ENCODE measurements at regions not wholly inside any gene's neighbourhood (a gene's known extent, or its start where the extent isn't known, plus 50 kb on each side); places are given as distances from the start of the nearest gene placed in this dataset.

- DNase-seq, result no peak
Measured at GRCh38 chr1:184919892-184920291, 54.4 kb downstream of the NIBAN1 start.

DNA sequence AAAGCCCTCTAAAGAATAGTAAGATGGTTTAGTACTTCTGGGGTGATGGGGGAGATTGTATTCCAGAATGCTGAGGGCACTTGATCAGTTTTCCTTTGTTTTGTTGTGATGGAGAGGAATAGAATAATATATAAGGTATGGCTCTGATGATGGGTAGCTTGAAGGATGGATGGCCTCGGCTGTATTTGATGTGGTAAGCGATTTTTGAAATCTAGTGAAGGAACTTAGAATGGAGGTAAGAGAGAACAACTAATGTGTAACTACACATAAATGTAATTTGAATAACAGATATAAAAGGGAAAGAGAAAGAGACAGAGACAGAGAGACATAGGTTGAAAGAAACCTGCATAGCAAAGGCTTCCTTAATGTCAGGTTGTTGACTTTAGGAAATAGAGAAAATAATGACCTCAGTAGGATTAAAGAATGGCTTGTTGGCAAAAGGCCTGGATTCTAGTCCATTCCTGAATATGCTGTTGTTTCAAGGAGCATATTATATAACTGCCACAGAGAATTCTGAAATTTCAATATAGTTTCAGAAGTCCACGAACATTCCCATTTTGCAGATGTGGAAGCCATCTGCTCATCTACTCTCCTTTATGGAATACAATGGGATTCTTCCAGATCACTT is 58.7 kb downstream of the NIBAN1 start:
- DNase-seq, result no peak

DNA sequence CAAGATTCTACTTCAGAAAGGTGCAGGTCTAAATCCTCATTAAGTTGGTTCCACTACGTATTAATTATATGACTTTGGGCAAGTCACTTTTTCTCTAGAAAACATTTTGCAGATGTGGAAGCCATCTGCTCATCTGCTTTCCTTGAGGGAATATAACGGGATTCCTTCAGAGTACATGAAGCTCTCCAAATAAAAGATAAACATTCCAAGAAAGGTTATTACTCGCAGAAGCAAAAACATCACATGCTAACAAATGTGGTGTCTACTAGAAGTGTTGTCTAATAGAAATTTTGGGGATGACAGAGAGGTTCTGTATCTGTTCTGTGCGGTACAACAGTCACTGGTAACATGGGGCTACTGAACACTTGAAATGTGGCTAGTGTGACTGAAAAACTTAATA is 60.2 kb downstream of the NIBAN1 start:
- DNase-seq, result no peak

GRCh38 chr1:184912392-184912791 is 61.9 kb downstream of the NIBAN1 start:
- DNase-seq, result no peak

GRCh38 chr1:184911830-184912229 is 62.5 kb downstream of the NIBAN1 start:
- DNase-seq, result no peak

GRCh38 chr1:184911103-184911745 is 63.1 kb downstream of the NIBAN1 start:
- DNase-seq, result no peak

DNA sequence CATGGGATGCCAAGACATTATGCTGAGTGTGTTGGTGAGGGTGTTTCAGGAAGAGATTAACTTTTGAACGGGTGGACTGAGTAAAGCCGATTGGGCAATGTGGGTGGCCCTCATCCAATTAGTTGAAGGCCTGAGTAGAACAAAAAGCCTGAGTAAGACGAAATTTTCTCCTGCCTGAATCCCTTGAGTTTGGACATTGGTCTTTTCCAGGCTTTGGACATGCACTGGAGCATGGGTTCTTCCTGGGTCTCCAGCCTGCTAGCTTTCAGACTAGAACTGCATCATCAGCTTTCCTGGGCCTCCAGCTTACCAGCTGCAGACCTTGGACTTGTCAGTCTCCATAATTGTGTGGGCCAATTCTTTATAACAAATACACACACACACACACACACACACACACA is 63.6 kb downstream of the NIBAN1 start:
- no peak for DNase-seq

DNA sequence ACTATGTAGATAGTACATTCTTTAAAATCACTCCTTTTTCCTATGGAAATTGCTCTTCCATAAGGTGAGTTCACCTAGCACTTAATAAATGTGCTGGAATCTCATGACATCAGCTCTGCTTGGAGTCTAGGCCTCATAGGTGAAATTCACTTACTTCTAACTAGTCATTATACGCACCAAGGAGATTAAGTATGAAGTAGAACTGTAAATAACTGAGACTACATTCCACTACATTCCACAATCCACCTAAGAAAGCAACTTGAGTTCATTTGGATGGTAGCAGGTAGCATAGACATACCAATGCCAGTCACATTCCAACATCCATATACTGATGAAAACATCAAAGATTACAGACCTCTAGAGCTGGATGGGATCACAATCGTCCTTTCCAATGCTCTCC is 64.3 kb downstream of the NIBAN1 start:
- DNase-seq, result no peak

- no peak for DNase-seq
Measured at GRCh38 chr1:184909019-184909418, 65.3 kb downstream of the NIBAN1 start.

- DNase-seq, result no peak
Measured at GRCh38 chr1:184908506-184908905, 65.8 kb downstream of the NIBAN1 start.

- no peak for DNase-seq
Measured at GRCh38 chr1:184907500-184907899, 66.8 kb downstream of the NIBAN1 start.

- no peak for DNase-seq
Measured at GRCh38 chr1:184906761-184907160, 67.5 kb downstream of the NIBAN1 start.

DNA sequence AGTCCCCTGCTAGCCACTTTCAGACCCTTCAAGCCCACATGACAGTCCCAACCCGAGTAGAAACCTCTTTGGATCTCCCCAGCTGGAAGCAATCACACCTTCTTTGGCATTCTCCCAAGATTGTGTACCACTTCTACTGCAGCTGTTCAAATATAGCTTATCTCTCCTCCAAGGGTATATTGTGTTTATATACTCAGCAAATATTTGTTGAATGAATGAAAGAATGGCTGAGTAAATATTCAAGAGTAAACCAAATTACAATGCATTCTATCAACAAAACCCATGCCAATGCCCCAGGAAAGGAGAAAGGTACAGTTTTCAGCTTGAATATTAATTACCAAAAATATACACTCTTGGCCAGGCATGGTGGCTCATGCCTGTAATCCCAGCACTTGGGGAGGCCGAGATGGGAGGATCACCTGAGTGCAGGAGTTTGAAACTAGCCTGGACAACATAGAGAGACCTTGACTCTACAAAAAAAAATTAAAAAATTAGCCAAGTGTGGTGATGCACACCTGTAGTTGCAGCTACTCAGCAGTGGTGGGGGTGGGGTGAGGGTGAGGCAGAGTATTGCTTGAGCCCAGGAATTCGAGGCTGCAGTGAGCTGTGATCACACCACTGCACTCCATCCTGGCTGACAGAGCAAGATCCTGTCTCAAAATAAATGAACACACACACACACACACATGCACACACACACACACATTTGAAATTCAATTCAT is 68.5 kb downstream of the NIBAN1 start:
- DNase-seq, result peak; percentile 99

DNA sequence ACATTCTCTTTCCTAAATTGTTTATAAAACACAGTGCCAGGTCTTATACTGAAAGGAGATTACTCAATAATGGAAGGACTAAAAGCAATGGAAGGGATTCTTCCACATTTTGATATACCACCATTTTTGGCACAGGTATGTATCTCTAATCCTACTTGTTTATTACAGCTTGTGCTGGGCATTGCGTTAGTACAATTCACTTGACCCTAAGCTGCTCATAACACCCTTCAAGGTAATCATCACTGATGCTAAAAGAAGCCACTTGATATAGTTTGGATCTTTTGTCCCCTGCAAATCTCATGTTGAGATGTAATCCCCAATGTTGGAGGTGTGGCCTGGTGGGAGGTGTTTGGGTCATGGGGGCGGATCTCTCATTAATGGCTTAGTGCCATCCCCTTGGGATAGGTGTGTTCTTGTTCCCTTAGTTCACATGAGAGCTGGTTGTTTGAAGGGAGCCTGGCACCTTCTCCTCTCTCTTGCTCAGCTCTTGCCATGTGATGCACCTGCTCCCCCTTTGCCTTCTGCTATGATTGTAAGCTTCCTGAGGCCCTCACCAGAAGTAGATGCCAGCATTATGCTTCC is 71.1 kb downstream of the NIBAN1 start:
- no peak for DNase-seq

DNA sequence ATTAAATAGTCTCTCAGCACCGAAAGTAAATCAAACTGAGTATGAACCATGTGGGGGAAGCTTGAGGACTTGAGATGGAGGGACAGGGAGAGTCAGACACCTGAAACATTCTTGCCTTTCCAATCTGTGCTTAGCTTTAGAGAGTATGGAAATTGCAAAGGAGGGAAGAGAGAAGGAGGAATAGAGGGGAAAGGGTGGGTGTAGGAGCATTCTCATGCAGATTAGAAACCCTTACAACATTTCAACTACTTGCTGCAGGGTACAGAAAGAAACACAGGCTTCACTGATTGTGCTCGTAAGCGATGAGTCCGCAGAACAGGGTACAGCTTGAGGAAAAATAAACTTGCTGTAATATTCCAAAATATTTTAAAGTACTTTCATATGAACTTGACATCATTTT is 73.8 kb downstream of the NIBAN1 start:
- DNase-seq, result no peak

DNA sequence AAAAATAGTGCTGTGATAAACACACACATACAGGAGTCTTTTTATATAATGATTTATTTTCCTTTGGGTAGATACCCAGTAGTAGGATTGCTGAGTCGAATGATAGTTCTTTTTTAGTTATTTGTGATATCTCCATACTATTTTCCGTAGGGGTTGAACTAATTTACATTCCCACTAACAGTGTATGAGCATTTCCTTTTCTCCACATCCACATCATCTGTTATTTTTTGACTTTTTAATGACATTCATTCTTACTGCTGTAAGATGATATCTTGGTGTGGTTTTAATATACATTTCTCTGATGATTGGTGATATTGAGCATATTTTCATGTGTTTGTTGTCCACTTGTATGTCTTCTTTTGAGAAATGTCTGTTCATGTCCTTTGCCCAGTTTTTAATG is 78.3 kb downstream of the NIBAN1 start:
- no peak for DNase-seq

- DNase-seq, result no peak
Measured at GRCh38 chr1:184895086-184895485, 79.2 kb downstream of the NIBAN1 start.

- no peak for DNase-seq
Measured at GRCh38 chr1:184893695-184894094, 80.6 kb downstream of the NIBAN1 start.

- DNase-seq, result no peak
Measured at GRCh38 chr1:184892116-184892515, 82.2 kb downstream of the NIBAN1 start.

DNA sequence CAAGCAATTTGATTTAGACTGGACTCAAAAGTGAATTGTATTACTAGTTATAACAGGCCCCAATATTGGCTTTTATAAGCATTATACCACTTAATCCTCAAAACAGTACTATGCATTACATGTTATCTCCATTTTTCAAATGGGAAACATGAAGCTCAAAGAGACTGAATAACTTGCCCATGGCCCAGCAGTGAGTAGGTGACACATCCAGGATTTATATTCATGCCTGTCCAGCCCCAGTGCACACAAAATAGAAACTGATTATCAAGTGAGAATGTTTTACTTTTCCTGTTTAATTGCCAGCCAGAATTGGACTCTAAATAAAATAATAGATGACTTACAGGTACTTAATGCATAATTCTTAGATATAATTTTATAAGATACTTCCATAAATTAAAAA is 82.9 kb downstream of the NIBAN1 start:
- DNase-seq, result no peak

DNA sequence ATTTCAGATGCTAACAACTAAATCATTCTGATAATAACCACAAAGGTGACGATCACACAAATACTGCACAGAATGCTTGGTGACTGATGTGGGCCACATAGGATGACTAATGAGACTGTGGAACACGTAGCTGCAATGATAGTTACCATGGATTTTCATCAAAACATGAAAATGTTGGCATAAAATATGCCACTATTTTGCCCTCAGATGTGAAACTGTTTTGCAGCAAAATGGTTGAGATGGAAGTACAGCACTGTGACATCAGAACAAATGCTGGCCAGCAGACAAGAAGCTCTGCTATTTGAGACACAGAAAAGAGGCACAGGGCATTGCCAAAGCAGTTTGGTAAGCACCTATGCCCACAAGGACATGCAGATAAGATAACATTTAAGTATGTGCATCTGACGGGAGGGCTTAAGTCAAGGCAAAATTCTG is 83.8 kb downstream of the NIBAN1 start:
- no peak for DNase-seq

DNA sequence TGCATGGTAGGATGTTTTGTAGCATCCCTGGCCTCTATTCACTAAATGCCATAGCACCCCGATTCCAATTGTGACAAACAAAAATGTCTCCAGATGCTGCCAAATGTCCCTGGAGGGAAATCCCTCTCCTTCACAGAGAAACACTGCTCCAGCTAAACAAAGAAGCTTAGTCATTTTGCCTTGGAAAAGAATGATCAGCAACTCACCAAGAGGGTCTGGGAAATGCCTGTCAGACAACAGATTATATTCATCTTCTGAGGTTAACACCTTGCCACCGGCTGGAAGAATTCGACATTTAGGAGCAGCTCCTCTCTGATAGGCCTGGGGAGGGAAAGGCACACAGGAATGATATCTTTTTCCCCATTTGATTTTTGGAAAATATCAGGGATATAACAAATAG is 84.4 kb downstream of the NIBAN1 start:
- no peak for DNase-seq

- no peak for DNase-seq
Measured at GRCh38 chr1:184889166-184889565, 85.1 kb downstream of the NIBAN1 start.

GRCh38 chr1:184888505-184888904 is 85.8 kb downstream of the NIBAN1 start:
- no peak for DNase-seq
